H9 (cell line): ENCODE measurements at regions not wholly inside any gene's neighbourhood (a gene's known extent, or its start where the extent isn't known, plus 50 kb on each side); places are given as distances from the start of the nearest gene placed in this dataset.

Experiments
- DNase-seq: peaks from one replicate; pipeline ENCODE4 v3.0.0-alpha.2; 2017
- H2AFZ ChIP-seq: one replicate; pipeline ENCODE4 v1.6.1; 2013; ENCODE audit warnings: mild to moderate bottlenecking, low read length, control low read depth, moderate library complexity
- H2AK5ac ChIP-seq: 2 replicates; pipeline ENCODE4 v1.6.1; 2013; ENCODE audit warnings: low read length, control low read depth, mixed read lengths; ENCODE audit not compliant: insufficient read length
- H2BK120ac ChIP-seq: one replicate; pipeline ENCODE4 v1.6.1; 2013; ENCODE audit warnings: low read depth, mild to moderate bottlenecking, low read length, control low read depth, inconsistent platforms; ENCODE audit not compliant: poor library complexity, severe bottlenecking
- H2BK12ac ChIP-seq: 2 replicates; pipeline ENCODE4 v1.6.1; 2013; ENCODE audit warnings: low read length, control low read depth, mixed read lengths, low read depth; ENCODE audit not compliant: insufficient read length
- H2BK15ac ChIP-seq: 2 replicates; pipeline ENCODE4 v1.6.1; 2013; ENCODE audit warnings: low read depth, low read length, control low read depth
- H2BK20ac ChIP-seq: one replicate; pipeline ENCODE4 v1.6.1; 2013; ENCODE audit warnings: low read depth, mild to moderate bottlenecking, low read length, control low read depth, inconsistent platforms; ENCODE audit not compliant: poor library complexity, severe bottlenecking
- H2BK5ac ChIP-seq: 2 replicates; pipeline ENCODE4 v1.6.1; 2013; ENCODE audit warnings: low read length, control low read depth, mixed read lengths; ENCODE audit not compliant: insufficient read length
- H3K14ac ChIP-seq: 2 replicates; pipeline ENCODE4 v1.6.1; 2013; ENCODE audit warnings: low read length, control low read depth; ENCODE audit not compliant: insufficient read depth
- H3K18ac ChIP-seq: 2 replicates; pipeline ENCODE4 v1.6.1; 2013; ENCODE audit warnings: low read depth, mild to moderate bottlenecking, mixed read lengths, low read length, control low read depth; ENCODE audit not compliant: insufficient read length
- H3K23ac ChIP-seq: 2 replicates; pipeline ENCODE4 v1.6.1; 2013; ENCODE audit warnings: low read length, control low read depth, mixed read lengths, low read depth; ENCODE audit not compliant: insufficient read length
- H3K23me2 ChIP-seq: 2 replicates; pipeline ENCODE4 v1.6.1; 2013; ENCODE audit warnings: low read depth, mild to moderate bottlenecking, mixed read lengths, low read length, control low read depth; ENCODE audit not compliant: insufficient read length, poor library complexity, severe bottlenecking
- H3K27ac ChIP-seq: 2 replicates; pipeline ENCODE4 v1.5.1; 2013; ENCODE audit warnings: low read length, control low read depth, mixed read lengths, low read depth; ENCODE audit not compliant: insufficient read length
- H3K27me3 ChIP-seq: 2 replicates; pipeline ENCODE4 v1.6.1; 2013; ENCODE audit warnings: low read length, control low read depth, inconsistent platforms; ENCODE audit not compliant: insufficient read depth
- H3K4ac ChIP-seq: 2 replicates; pipeline ENCODE4 v1.6.1; 2013; ENCODE audit warnings: low read depth, mild to moderate bottlenecking, control low read depth, inconsistent platforms, low read length, moderate library complexity
- H3K4me1 ChIP-seq: 2 replicates; pipeline ENCODE4 v1.6.1; 2013; ENCODE audit warnings: low read length, control low read depth, inconsistent platforms; ENCODE audit not compliant: insufficient read depth
- H3K4me2 ChIP-seq: 2 replicates; pipeline ENCODE4 v1.6.1; 2013; ENCODE audit warnings: low read length, control low read depth, mixed read lengths; ENCODE audit not compliant: insufficient read length, insufficient read depth
- H3K56ac ChIP-seq: 2 replicates; pipeline ENCODE4 v1.6.1; 2013; ENCODE audit warnings: low read depth, mild to moderate bottlenecking, mixed read lengths, low read length, control low read depth; ENCODE audit not compliant: insufficient read length
- H3K79me1 ChIP-seq: 2 replicates; pipeline ENCODE4 v1.6.1; 2013; ENCODE audit warnings: low read depth, mild to moderate bottlenecking, moderate library complexity, low read length, control low read depth, inconsistent platforms; ENCODE audit not compliant: insufficient read depth, poor library complexity, severe bottlenecking
- H3K79me2 ChIP-seq: 2 replicates; pipeline ENCODE4 v1.6.1; 2013; ENCODE audit warnings: low read length, control low read depth, inconsistent platforms; ENCODE audit not compliant: insufficient read depth
- H3K9ac ChIP-seq: 2 replicates; pipeline ENCODE4 v1.6.1; 2013; ENCODE audit warnings: low read length, control low read depth, mixed read lengths; ENCODE audit not compliant: insufficient read length; ENCODE audit errors: extremely low read depth
- H3K9me3 ChIP-seq: one replicate; pipeline ENCODE4 v1.6.1; 2013; ENCODE audit warnings: low read depth, low read length, inconsistent platforms; ENCODE audit not compliant: control insufficient read depth
- H3T11ph ChIP-seq: one replicate; pipeline ENCODE4 v1.6.1; 2013; ENCODE audit warnings: mild to moderate bottlenecking, low read length, control low read depth, inconsistent platforms
- H4K20me1 ChIP-seq: one replicate; pipeline ENCODE4 v1.6.1; 2013; ENCODE audit not compliant: control insufficient read depth, insufficient read length, insufficient read depth
- H4K5ac ChIP-seq: 2 replicates; pipeline ENCODE4 v1.6.1; 2013; ENCODE audit warnings: low read depth, mild to moderate bottlenecking, mixed read lengths, low read length, control low read depth; ENCODE audit not compliant: insufficient read length
- H4K8ac ChIP-seq: replicated peaks from 2 replicates; pipeline ENCODE4 v1.6.1; 2013; ENCODE audit warnings: low read length, control low read depth, mixed read lengths, low read depth; ENCODE audit not compliant: insufficient read length
- H4K91ac ChIP-seq: 2 replicates; pipeline ENCODE4 v1.6.1; 2013; ENCODE audit warnings: low read depth, mild to moderate bottlenecking, moderate library complexity, mixed read lengths, low read length, control low read depth; ENCODE audit not compliant: insufficient read length
- H3K27ac Mint-ChIP-seq, 3 experiments: 2 replicates in 2 of 3; 3 replicates in 1 of 3; pipeline ENCODE4 v1.8.0; 2020 to 2021; ENCODE audit warnings: mixed read lengths in 3 of 3, mild to moderate bottlenecking in 1 of 3, moderate library complexity in 1 of 3
- H3K27me3 Mint-ChIP-seq: 2 replicates; pipeline ENCODE4 v1.8.0; 2021; ENCODE audit warnings: low read depth, mild to moderate bottlenecking, moderate library complexity, mixed read lengths
- H3K36me3 Mint-ChIP-seq, 3 experiments: 2 replicates in 2 of 3; 3 replicates in 1 of 3; pipeline ENCODE4 v1.8.0; 2020 to 2021; ENCODE audit warnings: low read depth in 3 of 3, mixed read lengths in 3 of 3; ENCODE audit not compliant: insufficient read depth in 1 of 3
- H3K4me1 Mint-ChIP-seq, 2 experiments: 2 replicates each; pipeline ENCODE4 v1.8.0; 2020; ENCODE audit warnings: mixed read lengths in 2 of 2
- H3K4me3 Mint-ChIP-seq, 2 experiments: 2 replicates in 1 of 2; 3 replicates in 1 of 2; pipeline ENCODE4 v1.8.0; 2020 to 2021; ENCODE audit warnings: mild to moderate bottlenecking in 2 of 2, mixed read lengths in 2 of 2, moderate library complexity in 1 of 2
- H3K9me3 Mint-ChIP-seq, 2 experiments: 2 replicates in 1 of 2; 3 replicates in 1 of 2; pipeline ENCODE4 v1.8.0; 2020; ENCODE audit warnings: mild to moderate bottlenecking in 2 of 2, mixed read lengths in 2 of 2, moderate library complexity in 1 of 2
- CTCF ChIP-seq: fragments of 200-600 bp; sonication (generic); conservative IDR thresholded peaks from 3 replicates; pipeline ENCODE4 v1.8.0; 2021; ENCODE audit warnings: antibody characterized with exemption, mild to moderate bottlenecking
- WGBS: extraction: QIAGEN DNeasy Blood & Tissue Kit; methylation state at CpG from one replicate; pipeline ENCODE4 v1.1.7; 2013; ENCODE audit warnings: missing lambda C conversion rate, low lambda C conversion rate, mixed read lengths; ENCODE audit not compliant: insufficient read length; ENCODE audit errors: extremely low coverage; 5-methylcytosine and 5-hydroxymethylcytosine counted together

GRCh38 chr7:145216866-145217265 lies 381.0 kb upstream of the TPK1 start:
- Histone ChIP-seq H2BK15ac (no peak overlapping the region), H2AK5ac (no peak overlapping the region), H2BK5ac (no peak overlapping the region), H3K14ac (no peak overlapping the region), H2AFZ (no peak overlapping the region), H3K27me3 (no peaks in the 10 kb centered on the region), H2BK20ac (no peak overlapping the region), H3K18ac (no peak overlapping the region), H3K9me3 (no peaks in the 10 kb centered on the region), H2BK120ac (no peak overlapping the region), H4K5ac (no peak overlapping the region), H3K4ac (no peak overlapping the region), H3K23me2 (no peaks in the 10 kb centered on the region), H4K8ac (no peak overlapping the region), H3K56ac (no peak overlapping the region), H3K4me1 (no peaks in the 10 kb centered on the region), H3K23ac (no peak overlapping the region), H3K4me2 (no peak overlapping the region), H2BK12ac (no peak overlapping the region), H3K27ac (no peak overlapping the region), H3K79me1 (no peaks in the 10 kb centered on the region), H3T11ph (no peak overlapping the region), H4K20me1 (no peaks in the 10 kb centered on the region), H3K9ac (no peak overlapping the region), H3K79me2 (no peaks in the 10 kb centered on the region), H4K91ac (no peak overlapping the region)
- H3K9me3 Mint-ChIP-seq = peaks cover 0 to 2% of the 10 kb centered on the region in 2 experiments; a peak in 3 of 5 replicates
- no peak overlapping the region for H3K4me3 Mint-ChIP-seq
- H3K36me3 Mint-ChIP-seq = no peaks in the 10 kb centered on the region; a peak in 1 of 7 replicates
- no peak overlapping the region for H3K27ac Mint-ChIP-seq
- no CpG with 5 or more reads among the region's 4 CpGs for WGBS
- H3K4me1 Mint-ChIP-seq = no peaks in the 10 kb centered on the region
- no peak for TF ChIP-seq CTCF
- no peak for DNase-seq
- H3K27me3 Mint-ChIP-seq = no peaks in the 10 kb centered on the region
